ENCODE measurements at regions not wholly inside any gene's neighbourhood (a gene's known extent, or its start where the extent isn't known, plus 50 kb on each side); places are given as distances from the start of the nearest gene placed in this dataset.

- no peak overlapping the region for H3K27ac ChIP-seq (ENCODE audit: extremely low read depth, low read depth, low read length)
- TF ChIP-seq ZNF501 (tag by site-specific recombination; IDR thresholded peaks at IDR 0.05) (no peak), ZNF777 (tag by site-specific recombination; IDR thresholded peaks at IDR 0.05; ENCODE audit: borderline replicate concordance) (no peak), FEZF1 (tag by site-specific recombination; IDR thresholded peaks at IDR 0.05) (no peak), RBAK (tag by site-specific recombination; IDR thresholded peaks at IDR 0.05) (no peak), HOXA7 (CRISPR knock-in tag; IDR thresholded peaks at IDR 0.05; ENCODE audit: borderline replicate concordance) (no peak), ZBTB17 (tag by site-specific recombination; IDR thresholded peaks at IDR 0.05) (no peak), ZNF510 (tag by site-specific recombination; IDR thresholded peaks at IDR 0.05; ENCODE audit: insufficient replicate concordance) (no peak), ZNF549 (tag by site-specific recombination; IDR thresholded peaks at IDR 0.05) (no peak), ZNF274 (IDR thresholded peaks at IDR 0.05; ENCODE audit: low read length) (no peak), ZNF274 (tag by site-specific recombination; IDR thresholded peaks at IDR 0.05; ENCODE audit: borderline replicate concordance) (no peak), OSR2 (tag by site-specific recombination; IDR thresholded peaks at IDR 0.05) (no peak), ZNF560 (tag by site-specific recombination; IDR thresholded peaks at IDR 0.05; ENCODE audit: borderline replicate concordance) (no peak), ZNF416 (tag by site-specific recombination; IDR thresholded peaks at IDR 0.05) (no peak), WT1 (tag by site-specific recombination; IDR thresholded peaks at IDR 0.05) (no peak), KLF7 (tag by site-specific recombination; IDR thresholded peaks at IDR 0.05; ENCODE audit: borderline replicate concordance) (no peak), MZF1 (tag by site-specific recombination; IDR thresholded peaks at IDR 0.05; ENCODE audit: borderline replicate concordance) (no peak), YY2 (tag by site-specific recombination; IDR thresholded peaks at IDR 0.05) (no peak), ZNF677 (tag by site-specific recombination; IDR thresholded peaks at IDR 0.05) (no peak), ZBTB11 (tag by site-specific recombination; conservative IDR thresholded peaks at IDR 0.05; ENCODE audit: low read depth) (no peak), ZNF692 (tag by site-specific recombination; IDR thresholded peaks at IDR 0.05) (no peak)
- no peaks in the 10 kb centered on the region for H3K4me1 ChIP-seq (ENCODE audit: control insufficient read depth, insufficient read depth, low read length)
- CTCF ChIA-PET: interaction anchor here (0.6 kb wide), 1 partner anchor 194 kb away, joined by 6 read pairs; no protein-coding TSS in a partner anchor
- POLR2A ChIA-PET: no interaction called here
- no peaks in the 10 kb centered on the region for H3K9me3 ChIP-seq (ENCODE audit: control insufficient read depth, insufficient read depth, low read depth, low read length)
- H3K36me3 ChIP-seq (ENCODE audit: control insufficient read depth in 2 of 2, insufficient read depth in 1 of 2, low read length in 2 of 2): no peaks in the 10 kb centered on the region
- H3K4me3 ChIP-seq (ENCODE audit: low read depth, low read length): no peak overlapping the region
These were observed 730.3 kb downstream of the TRIML1 start for GRCh38 chr4:188869581-188869980.

- H3K4me1 ChIP-seq (ENCODE audit: control insufficient read depth, insufficient read depth, low read length): no peaks in the 10 kb centered on the region
- TF ChIP-seq ZNF350 (tag by site-specific recombination; IDR thresholded peaks at IDR 0.05) (no peak), ZNF223 (tag by site-specific recombination; IDR thresholded peaks at IDR 0.05) (no peak), ZNF239 (tag by site-specific recombination; IDR thresholded peaks at IDR 0.05) (no peak), ZNF658 (tag by site-specific recombination; IDR thresholded peaks at IDR 0.05) (no peak), ZNF792 (tag by site-specific recombination; IDR thresholded peaks at IDR 0.05) (no peak)
- no peaks in the 10 kb centered on the region for H3K36me3 ChIP-seq (ENCODE audit: control insufficient read depth in 2 of 2, insufficient read depth in 1 of 2, low read length in 2 of 2)
- POLR2A ChIA-PET: no interaction called here
- H3K27ac ChIP-seq (ENCODE audit: extremely low read depth, low read depth, low read length): no peak overlapping the region
- H3K4me3 ChIP-seq (ENCODE audit: low read depth, low read length): no peak overlapping the region
- H3K9me3 ChIP-seq (ENCODE audit: control insufficient read depth, insufficient read depth, low read depth, low read length): no peaks in the 10 kb centered on the region
- CTCF ChIA-PET: no interaction called here
These were observed 733.6 kb downstream of the TRIML1 start for GRCh38 chr4:188872809-188873208.
